Retinal pigment epithelial cell (primary cell): ENCODE measurements at regions not wholly inside any gene's neighbourhood (a gene's known extent, or its start where the extent isn't known, plus 50 kb on each side); places are given as distances from the start of the nearest gene placed in this dataset.

Source experiments
- DNase-seq: peaks from one replicate; pipeline ENCODE4 v3.0.0-alpha.2; 2010; ENCODE audit warnings: low read depth
- H3K4me3 ChIP-seq: 2 replicates; pipeline ENCODE4 v1.5.1; 2011; ENCODE audit warnings: mild to moderate bottlenecking, low read length, control low read depth, moderate library complexity
- TF ChIP-seq, protein P1 (sequence below): conservative IDR thresholded peaks from 2 replicates; pipeline ENCODE4 v1.5.1; 2011; ENCODE audit warnings: low read depth, low read length, control low read depth, inconsistent platforms

DNA sequence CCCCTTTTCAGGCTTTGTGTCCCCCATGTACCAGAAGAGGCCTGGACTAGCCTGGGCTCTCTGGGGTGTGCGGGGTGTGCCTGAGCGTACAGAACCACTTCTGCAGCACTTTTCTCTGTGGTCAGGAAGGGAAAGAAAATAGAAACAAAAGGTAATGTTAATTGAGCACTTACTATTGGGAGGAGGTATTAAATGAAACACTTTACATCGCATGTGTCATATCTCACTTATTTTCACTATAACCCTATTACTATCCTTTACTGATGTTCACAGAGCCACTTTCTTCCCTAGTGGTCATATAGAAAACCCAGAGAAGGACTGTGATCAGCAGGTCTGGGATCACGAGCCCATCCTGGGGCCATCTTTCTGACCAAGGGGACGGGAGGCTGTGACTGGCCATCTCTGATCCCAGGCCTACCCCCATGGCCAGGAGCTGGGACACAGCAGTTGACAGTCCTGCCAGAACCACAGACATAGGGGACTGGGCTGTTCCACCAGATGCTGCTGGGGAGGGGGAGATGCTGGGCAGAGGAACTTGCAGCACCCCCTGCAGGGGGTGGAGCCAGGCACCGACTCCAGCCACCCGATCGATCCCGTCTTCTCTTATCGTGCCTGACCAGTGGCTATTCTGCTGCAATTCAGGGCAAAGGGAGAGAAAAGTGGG, 107.6 kb downstream of the VEGFA start:
- no peak for DNase-seq
- TF ChIP-seq, protein P1, sequence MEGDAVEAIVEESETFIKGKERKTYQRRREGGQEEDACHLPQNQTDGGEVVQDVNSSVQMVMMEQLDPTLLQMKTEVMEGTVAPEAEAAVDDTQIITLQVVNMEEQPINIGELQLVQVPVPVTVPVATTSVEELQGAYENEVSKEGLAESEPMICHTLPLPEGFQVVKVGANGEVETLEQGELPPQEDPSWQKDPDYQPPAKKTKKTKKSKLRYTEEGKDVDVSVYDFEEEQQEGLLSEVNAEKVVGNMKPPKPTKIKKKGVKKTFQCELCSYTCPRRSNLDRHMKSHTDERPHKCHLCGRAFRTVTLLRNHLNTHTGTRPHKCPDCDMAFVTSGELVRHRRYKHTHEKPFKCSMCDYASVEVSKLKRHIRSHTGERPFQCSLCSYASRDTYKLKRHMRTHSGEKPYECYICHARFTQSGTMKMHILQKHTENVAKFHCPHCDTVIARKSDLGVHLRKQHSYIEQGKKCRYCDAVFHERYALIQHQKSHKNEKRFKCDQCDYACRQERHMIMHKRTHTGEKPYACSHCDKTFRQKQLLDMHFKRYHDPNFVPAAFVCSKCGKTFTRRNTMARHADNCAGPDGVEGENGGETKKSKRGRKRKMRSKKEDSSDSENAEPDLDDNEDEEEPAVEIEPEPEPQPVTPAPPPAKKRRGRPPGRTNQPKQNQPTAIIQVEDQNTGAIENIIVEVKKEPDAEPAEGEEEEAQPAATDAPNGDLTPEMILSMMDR, result no peak
- no peak overlapping the region for H3K4me3 ChIP-seq

DNA sequence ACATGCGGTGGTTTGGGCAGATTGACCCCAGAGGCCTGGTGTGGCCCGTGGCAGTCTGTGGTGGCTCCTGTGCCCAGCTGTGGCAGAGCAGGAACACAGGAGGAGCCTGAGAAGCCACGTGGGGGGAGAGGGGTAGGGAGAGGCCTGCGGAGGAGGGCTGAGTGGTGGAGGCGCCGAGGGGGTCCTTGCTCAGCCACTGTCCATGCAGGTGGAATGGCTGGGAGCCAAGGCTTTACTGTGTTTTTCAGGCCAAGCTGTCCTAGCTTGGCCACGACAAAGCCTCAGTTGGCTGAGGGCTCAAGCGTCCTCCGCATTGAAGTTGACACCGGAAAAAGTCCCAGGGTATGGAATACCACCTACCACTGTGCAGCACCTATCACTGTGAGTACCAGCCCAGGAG, 107.0 kb downstream of the VEGFA start:
- no peak overlapping the region for H3K4me3 ChIP-seq

DNA sequence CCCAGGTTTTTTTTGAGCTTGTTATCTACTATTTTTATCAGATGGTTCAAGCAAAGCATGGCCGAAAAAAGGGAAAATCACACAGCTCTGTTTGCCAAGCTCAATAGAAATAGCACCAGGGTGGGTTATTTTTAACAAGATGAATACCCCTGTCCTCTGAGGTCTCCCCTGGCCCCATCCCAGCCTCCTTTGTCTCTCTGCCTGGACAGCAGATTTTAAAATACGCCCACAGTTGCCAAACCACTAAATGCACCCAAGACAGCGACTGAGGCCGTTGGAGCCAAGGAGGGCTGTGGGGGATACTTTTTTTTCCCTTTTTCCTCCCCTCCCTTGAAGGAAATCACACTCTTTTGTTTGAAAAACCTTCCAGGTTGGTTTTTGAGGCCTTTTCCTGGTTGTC, 106.6 kb downstream of the VEGFA start:
- TF ChIP-seq, protein P1, result no peak
- no peak for DNase-seq
- no peak overlapping the region for H3K4me3 ChIP-seq

More for the DNA sequence above, 107.0 kb downstream of the VEGFA start:
- no peak for DNase-seq
- TF ChIP-seq, protein P1, result no peak

DNA sequence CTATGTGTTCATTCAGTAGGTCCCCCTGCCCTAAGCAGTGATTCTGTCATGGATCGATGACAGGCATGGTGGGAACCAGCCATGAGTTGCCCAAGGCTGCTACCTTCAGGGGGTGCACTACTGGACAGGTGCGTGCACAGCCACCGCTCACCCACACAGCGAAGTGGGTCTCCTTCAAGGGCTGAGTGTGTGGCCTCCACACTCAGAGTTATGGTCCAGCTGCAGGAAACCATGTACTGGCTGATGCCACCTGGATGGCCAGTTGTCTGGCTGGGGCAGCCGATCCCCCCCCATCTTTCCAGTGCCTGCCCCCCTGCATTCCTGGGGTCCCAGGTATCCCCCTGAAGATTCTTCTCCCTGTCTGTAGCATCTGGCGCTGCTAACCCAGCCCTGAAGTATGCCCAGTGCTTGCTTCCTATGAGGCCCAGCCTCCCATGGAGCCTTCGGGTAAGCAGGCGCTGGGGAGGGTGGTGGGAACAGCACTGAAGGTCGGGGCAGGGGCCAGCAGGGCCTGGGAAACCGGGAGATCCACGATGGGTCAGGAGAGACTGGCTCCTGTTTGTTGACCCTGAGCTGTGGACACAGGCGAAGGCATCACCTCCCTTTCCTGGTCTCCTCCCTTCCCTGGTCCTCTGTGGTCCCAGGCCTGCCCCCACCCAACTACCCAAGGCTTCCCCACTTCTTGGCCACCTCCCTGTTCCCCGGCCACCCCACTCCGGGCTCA, 106.0 kb downstream of the VEGFA start:
- H3K4me3 ChIP-seq, result no peak overlapping the region
- no peak for DNase-seq
- TF ChIP-seq, protein P1, result no peak

DNA sequence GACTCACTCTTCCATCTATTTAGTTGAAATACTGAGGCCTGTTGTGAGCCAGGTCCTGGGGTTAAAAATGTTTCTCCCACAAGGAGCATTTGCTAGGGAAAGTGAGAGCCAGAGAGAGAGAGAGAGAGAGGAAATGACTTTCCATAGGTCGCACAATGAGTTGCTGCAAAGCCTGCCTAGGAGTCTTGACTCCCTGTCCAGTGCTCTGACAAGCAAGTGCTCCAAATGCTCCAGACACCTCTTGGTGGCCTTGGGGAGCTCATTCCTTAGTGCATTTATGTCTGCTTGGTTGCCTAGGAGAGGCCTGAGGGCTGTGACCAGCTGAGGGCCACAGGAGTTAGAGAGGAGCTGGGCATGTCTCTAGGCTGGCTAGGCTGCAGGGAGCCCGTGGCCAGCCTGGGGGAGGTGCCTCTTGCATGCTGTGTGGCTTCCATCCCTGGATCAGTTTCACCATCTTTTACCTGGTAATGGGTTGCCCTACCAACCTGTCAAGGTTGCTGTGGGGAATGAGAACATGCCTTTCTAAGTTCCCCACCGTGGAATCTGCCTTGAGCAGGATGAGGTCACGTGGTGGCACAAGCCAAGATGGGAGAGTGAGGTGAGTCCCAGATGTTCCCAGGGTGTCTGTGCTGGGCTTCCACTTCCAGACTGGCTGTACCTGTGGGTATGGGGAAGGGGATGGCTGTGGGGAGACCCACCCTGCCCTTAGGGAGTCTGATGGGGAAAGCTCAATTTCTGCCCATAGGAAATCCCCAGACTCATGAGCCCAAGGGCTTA, 105.0 kb downstream of the VEGFA start:
- no peak overlapping the region for H3K4me3 ChIP-seq
- TF ChIP-seq, protein P1, result no peak
- DNase-seq, result no peak

DNA sequence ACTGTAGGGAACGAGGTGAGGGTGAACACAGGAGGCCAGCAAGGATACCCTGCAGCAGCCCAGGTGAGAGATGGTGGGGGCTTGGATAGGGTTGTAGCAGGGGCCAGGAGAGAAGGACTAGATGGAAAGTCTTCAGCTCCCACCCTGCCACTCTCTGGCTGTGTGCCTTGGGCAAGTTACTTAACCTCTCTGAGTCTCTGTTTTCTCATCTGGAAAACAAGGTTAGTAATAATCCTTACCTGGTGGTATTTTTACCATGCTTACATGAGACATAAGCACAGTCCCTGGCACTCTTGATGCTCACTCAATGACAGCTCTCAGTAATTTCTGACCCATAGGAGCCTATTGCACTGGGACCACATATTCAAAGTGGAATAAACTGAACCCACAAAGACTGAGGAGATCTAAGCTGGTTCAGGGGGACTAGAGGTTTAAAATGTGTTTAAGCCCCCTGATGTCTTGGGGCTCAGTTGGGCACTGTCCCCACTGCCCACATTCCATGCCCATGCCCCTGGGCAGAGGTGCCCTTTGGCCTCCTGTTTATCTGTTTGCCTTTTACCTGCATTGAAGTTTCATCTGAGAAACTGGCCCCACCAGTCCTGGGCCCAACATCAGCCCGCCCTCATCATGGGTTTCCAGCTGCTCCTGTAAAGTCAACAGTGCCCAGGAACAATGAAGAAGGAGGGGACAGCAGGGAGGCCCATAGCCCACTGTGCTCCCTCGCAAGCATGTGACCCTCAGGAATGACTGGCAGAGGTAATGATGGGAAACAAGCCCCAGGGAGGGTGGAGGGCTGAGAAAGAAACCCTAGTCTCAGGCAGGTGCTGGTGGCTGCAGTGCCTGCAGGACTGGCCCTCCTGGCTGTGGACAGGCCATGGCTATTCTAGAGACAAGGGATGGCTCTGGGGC, 104.0 kb downstream of the VEGFA start:
- no peak overlapping the region for H3K4me3 ChIP-seq
- TF ChIP-seq, protein P1, result no peak
- no peak for DNase-seq
